Sciatic nerve (tissue), 2 donors: ENCODE measurements at regions not wholly inside any gene's neighbourhood (a gene's known extent, or its start where the extent isn't known, plus 50 kb on each side); places are given as distances from the start of the nearest gene placed in this dataset.

Experiments used
- ATAC-seq: fragments of 200-7000 bp; cut with Tn5 transposase; one replicate; pipeline ENCODE4 v1.9.1; 2020; ENCODE audit warnings: mild to moderate bottlenecking, moderate library complexity
- DNase-seq: peaks from one replicate; pipeline ENCODE4 v3.0.0-alpha.2; 2020; ENCODE audit warnings: low spot score
- intact Hi-C: fragments of 100-400 bp; cut with DNase I; formaldehyde crosslinking; loops from one replicate; pipeline ENCODE4 v1.14.2; 2022
- donor health status: DM: no; HTN: no; CAD: no.
- donor health status: DM: no; HTN: no; CAD: no.

DNA sequence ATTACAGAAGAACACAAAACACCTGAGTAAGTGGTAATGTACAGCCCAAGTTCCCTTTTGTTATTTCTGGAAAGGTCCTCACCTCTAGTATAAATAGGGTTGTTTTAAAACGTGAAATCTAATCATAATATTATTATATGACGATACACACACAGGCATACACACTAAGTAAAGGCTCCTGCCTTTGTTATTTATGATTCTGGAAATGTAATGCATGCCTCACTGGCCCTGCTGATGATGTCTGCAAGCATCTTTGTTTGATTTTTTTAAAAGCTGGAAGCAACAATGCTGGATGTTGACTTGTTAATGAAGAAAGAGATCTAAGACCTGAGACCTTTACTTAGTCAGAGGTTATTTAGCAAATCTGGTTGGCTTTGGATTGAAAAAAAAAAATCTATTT, 307.4 kb upstream of the SORCS1 start:
- intact Hi-C loops: no loop called here
- DNase-seq: no peak
- ATAC-seq: no peak

DNA sequence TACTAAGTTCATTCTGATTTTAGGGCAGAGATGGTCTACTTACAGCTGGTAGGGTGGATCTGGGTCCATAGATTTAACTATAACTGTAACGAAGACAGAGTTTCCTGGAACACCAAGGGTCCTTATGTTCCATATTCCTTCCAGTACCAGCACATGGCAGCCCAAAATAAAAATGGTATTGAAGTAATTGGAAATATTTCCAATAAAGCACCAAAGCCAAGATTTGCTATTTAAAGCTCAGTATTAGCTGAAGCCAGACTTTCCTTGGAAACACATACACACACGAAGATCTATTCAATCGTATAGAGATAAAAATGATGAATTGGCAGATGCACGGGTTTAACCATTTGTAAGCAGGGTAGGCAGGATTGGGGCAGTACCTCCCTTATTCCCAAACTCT, 289.1 kb upstream of the SORCS1 start:
- intact Hi-C loops: no loop called here
- ATAC-seq (no peak), DNase-seq (no peak)

DNA sequence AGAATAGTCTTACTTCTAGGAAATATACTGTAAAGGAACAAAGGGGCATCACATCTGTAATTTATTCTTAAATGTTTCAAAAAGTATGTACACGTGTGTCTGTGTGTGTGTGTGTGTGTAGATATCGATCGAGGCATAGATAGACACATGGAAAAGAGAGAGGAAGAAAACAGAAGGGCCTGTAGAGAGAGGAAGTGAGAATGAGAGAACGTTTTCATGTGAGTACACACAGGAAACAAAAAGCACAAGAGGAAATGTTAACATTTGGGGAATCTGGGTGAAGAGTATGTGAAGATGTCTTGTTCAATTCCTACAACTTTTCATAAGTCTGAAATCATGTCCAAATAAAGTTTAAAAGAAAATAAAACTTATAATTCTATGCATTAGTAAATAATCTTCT, 286.5 kb upstream of the SORCS1 start:
- no peak for DNase-seq
- intact Hi-C loops: no loop called here
- no peak for ATAC-seq

DNA sequence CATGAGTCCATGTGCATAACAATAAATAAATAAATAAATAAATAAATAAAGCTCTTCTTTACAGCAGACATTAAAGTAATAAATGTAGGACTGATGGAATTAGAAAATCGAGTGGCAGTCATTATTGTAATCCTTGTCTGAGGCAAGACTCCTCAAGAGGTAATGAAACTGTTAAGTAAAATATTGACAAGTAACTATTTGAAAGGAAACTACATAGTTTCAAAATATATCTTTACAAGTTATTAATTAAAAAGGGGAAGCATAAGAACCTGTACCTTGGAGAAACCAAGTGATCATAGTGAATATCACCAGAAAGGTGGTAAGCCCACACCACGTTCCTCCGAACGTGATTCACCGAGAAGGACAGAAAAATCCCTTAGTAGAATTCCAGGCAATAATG, 285.6 kb upstream of the SORCS1 start:
- intact Hi-C loops: no loop called here
- no peak for ATAC-seq
- DNase-seq: no peak

DNA sequence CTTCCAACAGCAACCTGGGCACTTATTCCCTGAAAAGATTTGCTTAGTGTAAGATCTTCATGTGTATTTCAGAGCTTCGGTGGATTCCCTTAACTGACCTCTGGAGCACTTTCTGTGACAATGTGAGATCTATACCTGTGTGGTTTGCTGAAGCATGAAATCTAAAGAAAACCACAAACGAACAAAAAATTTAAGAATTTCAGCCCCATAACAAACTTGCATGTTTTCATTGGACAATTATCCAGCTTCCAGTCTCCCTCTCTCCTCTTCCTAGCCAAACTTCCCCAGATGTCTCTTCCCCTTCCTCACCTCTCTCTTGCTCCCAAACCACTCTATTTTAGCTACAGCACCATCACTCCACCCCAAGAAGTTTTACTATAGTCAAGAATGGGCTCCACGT, 279.9 kb upstream of the SORCS1 start:
- intact Hi-C loops: no loop called here
- no peak for ATAC-seq
- DNase-seq: no peak

DNA sequence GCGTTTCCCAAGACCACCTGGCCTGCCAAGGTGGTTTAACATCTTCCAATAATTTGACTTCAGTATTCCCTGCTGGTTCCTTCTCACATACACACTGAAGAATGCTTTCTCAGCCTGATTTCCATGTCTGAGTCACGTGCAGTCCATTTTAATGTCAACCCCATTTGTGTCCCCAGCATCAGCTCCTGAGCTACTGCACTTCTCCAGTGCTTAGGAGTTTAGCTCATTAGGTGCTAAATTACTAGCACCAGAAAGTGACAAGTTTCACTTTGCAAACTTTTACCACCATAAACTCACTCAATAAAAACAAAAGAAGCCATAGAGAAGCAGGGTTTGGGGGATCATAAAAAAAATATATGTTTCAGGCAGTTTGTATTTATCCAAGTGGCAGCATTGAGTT, 279.3 kb upstream of the SORCS1 start:
- no peak for ATAC-seq
- intact Hi-C loops: no loop called here
- DNase-seq: no peak

DNA sequence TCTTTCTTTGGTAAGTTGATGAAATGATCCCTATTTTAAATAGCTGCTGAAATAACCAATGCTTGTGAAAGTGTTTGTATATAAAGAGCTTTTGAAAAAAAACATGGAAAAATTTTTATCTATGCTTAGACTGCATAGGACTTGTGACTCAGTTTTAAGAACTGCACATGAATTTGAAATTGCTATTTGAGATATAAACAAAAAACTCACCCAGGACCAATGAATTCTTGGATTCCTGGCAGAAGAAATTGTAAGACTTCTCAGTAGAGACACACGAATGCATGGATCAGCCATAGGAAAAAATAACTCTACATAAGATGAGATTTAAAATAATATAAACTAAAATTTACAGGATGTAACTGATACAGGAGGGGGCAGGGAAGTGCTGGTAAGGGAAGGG, 278.8 kb upstream of the SORCS1 start:
- intact Hi-C loops: no loop called here
- DNase-seq (no peak), ATAC-seq (no peak)

DNA sequence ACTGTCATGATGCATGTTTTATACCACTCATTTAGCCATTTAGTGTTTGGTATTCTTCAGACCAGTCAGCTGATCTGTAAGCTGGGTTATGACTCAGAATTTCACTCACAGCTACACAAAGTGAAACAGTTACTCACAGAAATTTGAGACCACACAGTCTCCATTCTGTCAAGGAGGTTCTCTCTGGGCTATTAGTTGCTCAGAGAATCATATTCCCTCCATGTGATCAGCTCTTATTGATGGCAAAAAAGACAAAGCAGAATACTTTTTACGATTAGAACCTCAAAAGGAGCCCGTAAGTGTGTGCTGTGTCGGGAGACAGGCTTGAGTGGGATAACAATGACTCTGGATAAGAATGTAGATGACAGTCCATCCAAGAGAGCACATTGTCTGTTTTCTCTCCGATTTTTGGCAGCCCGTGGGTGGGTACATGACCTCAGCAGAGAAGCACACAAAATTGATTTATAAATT, 277.6 kb upstream of the SORCS1 start:
- intact Hi-C loops: no loop called here
- ATAC-seq (no peak), DNase-seq (no peak)

DNA sequence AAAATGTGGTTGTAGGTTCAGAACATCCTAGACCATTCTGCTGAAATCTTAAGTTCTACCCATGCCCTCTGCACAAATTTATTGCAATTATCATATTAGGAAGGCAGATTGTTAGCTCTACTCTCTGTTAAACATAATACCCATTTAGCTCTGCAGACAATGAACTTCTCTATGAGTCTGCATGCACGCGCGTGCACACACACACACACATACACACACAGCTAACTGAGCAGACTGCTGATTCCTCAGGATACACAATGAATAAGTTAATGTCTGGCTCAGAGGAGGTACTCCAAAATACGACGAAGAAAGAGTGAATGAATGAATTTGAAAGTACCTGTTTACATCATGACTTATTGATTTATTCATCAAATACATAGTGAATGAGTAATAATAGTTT, 276.2 kb upstream of the SORCS1 start:
- intact Hi-C loops: no loop called here
- no peak for DNase-seq
- ATAC-seq: no peak

DNA sequence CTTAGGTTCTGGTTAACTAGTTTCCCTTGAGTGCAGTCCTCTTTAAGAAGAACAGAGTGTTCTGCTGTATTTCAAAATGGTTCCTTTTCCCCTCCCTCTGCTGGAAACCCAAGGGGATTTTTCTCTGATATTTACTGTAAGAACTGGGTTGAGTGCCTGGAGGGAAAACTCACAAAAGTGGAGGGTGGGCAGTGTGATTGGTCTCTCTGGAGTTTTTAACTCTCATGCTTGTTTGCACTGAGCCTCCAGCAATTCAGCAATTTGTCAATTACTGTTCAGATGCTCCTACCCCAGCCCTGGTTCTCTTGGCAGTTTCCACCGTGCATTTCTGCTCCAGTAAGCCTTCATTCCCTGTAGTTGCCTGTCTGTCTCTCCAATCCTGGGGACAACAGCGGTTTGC, 273.4 kb upstream of the SORCS1 start:
- DNase-seq: no peak
- no peak for ATAC-seq
- intact Hi-C loops: no loop called here

DNA sequence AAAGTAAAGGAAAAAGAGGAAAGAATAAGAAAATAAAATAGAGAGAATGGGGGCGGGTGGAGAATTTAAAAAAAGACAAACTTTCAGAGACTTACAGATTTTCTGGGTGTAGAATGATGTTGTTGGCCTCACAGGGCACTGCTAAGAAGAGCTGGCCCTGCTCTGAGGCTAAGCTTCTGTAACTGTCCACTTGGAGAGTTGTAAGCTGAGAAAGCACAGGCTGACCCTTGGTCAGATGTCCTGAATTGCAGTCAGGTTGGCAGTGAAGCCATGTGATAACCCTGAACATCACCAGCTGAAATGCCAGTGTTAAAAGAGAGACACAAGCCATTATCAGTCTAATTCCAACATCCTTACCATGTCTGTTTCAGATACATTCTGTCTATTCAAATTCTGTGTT, 272.1 kb upstream of the SORCS1 start:
- no peak for ATAC-seq
- intact Hi-C loops: no loop called here

DNA sequence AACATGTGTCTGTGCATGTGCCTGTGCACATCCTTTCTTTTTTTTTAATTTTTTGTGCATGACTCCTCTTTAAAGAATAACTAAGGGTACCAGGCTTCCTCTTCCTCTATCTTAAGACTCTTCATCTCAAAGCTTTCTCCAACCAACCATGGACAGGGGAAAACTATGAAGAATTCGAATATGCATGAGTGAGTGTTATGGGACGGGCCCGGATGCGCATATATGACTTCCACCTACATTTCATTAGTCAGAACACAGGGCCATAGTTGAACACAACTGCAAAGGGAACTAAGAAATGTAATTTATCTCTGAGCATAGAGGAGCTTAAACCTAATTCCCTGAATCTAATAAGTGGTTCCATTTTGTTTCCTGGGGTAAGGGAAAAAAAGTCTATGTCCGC, 270.3 kb upstream of the SORCS1 start:
- intact Hi-C loops: no loop called here
- ATAC-seq: no peak

More for the DNA sequence above, 272.1 kb upstream of the SORCS1 start:
- no peak for DNase-seq

DNA sequence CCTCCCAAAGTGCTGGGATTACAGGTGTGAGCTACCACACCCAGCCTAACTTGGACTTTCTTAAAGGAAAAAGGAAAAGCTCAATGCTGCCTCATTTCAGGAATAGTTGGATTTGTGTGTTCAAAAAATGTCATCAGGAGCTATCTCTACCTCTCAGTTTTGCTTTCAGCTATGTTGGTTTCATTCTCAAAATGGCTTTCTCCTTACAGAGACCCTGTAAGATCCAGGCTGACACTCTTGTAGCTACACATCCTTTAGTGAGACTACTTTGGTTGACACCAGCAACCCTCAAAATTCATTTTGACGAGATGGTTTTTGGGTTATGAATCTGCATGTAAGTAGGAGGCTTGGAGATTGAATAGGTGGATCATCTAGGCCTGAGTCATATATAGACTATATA, 269.7 kb upstream of the SORCS1 start:
- intact Hi-C loops: no loop called here
- ATAC-seq: no peak

More for the DNA sequence above, 270.3 kb upstream of the SORCS1 start:
- no peak for DNase-seq

DNA sequence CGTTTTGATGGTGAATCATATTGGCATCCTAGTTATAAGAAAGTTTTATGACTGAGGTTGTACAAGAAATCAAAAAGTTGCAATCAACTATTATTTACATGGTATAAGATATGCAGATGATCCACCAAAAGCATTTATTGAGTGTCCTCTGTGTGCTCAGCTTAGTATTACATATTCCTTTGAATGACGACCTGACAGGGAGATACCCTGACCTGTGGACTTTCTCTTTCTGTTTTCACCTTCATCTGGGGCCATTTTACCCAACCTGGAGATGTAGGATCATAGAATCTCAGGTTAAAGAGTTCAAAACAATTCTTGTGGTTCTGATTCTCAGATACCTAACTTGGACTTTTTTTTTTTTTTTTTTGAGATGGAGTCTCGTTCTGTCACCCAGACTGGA, 269.1 kb upstream of the SORCS1 start:
- DNase-seq: no peak
- ATAC-seq: no peak
- intact Hi-C loops: no loop called here

More for the DNA sequence above, 269.7 kb upstream of the SORCS1 start:
- no peak for DNase-seq

DNA sequence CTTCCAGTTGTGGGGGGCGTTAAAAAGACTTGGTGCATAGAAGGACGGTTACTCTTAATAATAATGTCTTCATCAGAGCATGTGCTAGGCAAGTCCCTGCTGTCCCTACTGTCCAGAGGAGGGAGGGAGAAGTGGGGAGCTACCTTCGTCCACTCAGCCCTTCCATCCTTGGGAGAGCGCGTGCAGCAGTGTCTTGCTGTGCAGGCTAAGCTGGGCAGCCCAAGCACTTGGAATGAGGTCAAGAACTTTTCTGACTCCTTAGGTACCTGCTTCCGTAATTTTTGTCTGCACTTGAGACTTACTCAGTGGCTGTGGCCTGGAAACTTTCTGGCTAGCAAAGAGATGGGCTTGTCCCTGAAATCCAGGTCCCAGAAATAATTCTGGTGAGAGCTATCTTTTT, 265.9 kb upstream of the SORCS1 start:
- DNase-seq (no peak), ATAC-seq (no peak)
- intact Hi-C loops: no loop called here

DNA sequence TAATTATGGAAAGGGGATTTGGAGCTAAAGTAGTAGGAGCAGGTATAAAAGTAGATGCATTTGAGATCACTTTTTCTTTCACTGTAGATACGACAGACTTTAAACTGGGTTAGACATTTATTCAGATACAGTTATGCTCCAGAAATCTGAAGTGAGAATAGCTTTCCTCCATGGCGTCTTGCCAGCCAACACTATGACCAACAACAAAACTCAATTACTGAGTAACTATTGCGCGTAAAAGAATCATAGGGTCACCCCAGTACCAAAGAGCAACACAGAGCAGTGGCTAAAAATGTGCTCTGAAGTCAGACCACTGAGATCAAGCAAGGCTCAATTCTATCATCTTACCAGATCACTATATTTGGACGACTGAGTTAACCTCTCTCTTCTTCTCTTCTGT, 262.5 kb upstream of the SORCS1 start:
- DNase-seq: no peak
- no peak for ATAC-seq
- intact Hi-C loops: no loop called here

DNA sequence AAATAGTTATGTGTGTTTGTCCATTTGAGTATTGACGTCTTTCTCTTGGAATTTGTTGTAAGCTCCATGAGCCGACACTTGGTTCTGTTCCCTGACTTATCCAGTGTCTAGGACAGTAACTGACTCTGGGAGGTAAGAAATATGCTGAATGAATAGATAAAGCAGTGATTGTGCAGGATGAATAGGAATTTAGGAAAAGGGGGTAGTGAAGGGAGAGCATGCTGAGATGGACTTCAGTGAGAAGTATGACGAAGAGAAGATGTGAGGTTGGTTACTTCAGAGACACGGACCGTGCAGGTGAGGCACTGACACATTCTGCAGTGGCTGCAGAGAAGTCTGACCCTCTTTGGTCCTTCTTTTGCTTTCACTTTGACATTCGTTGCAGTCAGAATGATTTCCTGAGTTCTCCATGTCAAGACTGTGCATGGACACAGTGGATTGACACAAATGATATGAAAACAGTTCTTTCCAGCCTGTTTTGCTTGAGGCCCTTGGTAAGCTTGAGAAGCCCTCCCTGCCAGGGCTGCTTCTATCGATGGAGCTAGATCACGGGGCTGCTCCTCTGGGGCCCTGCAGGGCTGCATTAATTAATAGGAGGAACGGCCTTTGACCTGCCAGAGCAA, 261.5 kb upstream of the SORCS1 start:
- no peak for DNase-seq
- peak; percentile 51 for ATAC-seq
- intact Hi-C loops: no loop called here

DNA sequence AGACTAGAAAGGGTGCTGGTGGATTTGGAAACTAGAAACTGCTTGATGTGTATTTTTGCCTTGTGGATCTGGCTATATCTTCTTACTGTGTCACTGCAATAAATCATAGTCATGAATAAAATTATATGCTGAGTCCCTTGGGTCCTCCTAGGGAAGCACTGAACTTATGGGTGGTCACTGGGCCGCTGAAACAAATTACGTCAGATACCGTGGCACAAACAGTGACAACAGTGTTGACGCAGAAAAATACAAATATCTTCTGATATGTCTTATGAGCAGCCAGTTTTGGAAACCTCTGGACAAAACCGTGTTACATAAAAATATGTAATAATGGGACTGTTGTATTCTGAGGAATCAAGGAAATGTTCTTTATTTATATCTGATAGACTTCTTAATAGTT, 260.1 kb upstream of the SORCS1 start:
- DNase-seq: no peak
- intact Hi-C loops: no loop called here
- ATAC-seq: peak; percentile 59

DNA sequence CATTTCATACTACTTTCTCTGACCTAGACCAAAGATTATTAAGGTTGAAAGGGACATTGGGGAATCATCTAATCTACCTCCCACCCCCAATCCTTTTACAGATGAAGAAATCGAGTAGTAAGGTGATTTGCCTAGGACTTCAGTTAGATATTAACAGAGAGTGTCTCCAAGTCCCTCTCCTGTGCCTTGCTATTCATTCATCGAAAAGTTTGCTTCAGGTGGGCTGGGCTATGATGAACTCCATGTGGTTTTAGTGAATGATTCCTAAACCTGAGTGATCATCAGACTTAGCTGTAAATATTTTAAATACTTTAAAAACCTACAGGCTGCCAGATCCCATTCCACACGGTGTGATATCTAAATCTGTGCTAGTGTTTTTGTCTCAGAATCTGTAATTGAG, 259.4 kb upstream of the SORCS1 start:
- no peak for DNase-seq
- intact Hi-C loops: no loop called here
- no peak for ATAC-seq

DNA sequence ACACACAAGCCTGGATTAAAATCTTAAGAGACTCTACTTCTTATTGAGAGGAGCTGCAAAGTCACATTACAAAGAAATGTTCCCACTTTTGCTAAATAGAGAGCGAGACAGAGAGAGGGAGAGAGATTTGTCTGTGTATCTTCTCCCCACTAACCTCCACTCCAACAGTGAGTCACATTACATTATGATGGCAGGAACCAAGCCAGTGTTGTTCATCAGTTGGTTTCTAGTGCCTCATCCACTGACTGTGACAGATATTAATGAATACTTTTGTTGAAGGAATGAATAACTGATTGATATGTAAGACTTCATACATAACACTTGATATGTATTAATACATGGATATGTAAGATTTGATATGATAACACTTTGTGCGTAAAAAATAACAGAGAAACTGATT, 258.2 kb upstream of the SORCS1 start:
- intact Hi-C loops: no loop called here
- ATAC-seq: no peak

DNA sequence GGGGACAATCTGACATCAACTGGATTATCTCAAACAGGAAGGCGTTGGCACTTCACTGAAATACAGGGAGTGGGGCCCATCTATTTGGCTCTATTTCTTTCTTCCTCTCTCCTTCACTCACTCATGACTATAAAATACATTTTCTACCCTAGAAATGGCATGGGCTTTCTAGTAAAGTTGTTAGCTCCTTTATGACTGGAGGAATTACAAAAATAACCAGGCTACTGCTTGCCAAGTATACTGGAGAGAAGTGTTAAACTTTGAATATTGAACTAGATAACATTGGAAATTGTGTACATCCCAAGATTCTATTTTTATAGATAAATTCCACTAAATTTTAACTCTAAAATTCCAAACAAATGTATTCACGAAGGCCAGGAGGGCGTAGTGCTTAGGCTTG, 255.7 kb upstream of the SORCS1 start:
- ATAC-seq (no peak), DNase-seq (no peak)
- intact Hi-C loops: no loop called here

More for the DNA sequence above, 258.2 kb upstream of the SORCS1 start:
- DNase-seq: no peak
